GM23248 (cell line): ENCODE measurements at regions not wholly inside any gene's neighbourhood (a gene's known extent, or its start where the extent isn't known, plus 50 kb on each side); places are given as distances from the start of the nearest gene placed in this dataset.

Source experiments
- EZH2 ChIP-seq: fragments of 200-600 bp; sonication (generic); IDR thresholded peaks from 2 replicates; pipeline ENCODE4 v1.6.1; 2018; ENCODE audit warnings: antibody characterized with exemption, mild to moderate bottlenecking; ENCODE audit not compliant: insufficient read depth, poor library complexity, severe bottlenecking
- EZH2phosphoT487 ChIP-seq: fragments of 200-600 bp; sonication (generic); IDR thresholded peaks from 2 replicates; pipeline ENCODE4 v1.6.1; 2018; ENCODE audit warnings: antibody characterized with exemption, moderate library complexity, mild to moderate bottlenecking, low read depth; ENCODE audit not compliant: insufficient read depth

DNA sequence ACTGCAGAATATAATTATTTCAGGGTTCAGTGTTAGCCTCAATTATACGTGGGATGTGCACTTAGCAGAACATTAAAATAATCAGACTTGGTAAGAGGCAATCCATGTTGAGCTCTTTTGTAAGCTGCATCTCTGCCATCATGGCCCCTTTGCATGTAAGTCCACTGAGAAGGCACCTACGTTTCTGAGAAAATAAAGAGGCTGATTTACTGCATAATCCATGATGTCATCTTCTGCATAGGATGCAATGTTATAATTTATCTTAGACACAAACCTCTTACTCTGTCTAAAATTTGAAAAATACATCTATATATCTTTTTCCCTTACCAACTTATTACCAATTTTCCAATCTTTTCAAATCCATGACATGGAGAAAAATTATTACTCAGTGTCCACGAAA lies 1294.7 kb downstream of the ZPLD1 start:
- TF ChIP-seq EZH2 (no peak), EZH2phosphoT487 (no peak)
